Lung (tissue), 11 donors: ENCODE measurements at regions not wholly inside any gene's neighbourhood (a gene's known extent, or its start where the extent isn't known, plus 50 kb on each side); places are given as distances from the start of the nearest gene placed in this dataset.

ENCODE experiments used
- ATAC-seq: fragments of 200-7000 bp; cut with Tn5 transposase; one replicate; pipeline ENCODE4 v1.9.1; 2020; ENCODE audit warnings: moderate number of reproducible peaks; ENCODE audit not compliant: insufficient read depth, low FRiP score
- DNase-seq, 3 donors: peaks; one replicate each; pipeline ENCODE4 v3.0.0-alpha.2; 2013 to 2017
- H3K27ac ChIP-seq, 2 donors: one replicate each; pipeline ENCODE4 v1.5.1; 2013; ENCODE audit warnings: mild to moderate bottlenecking in 2 of 2, moderate library complexity in 2 of 2, control low read depth in 1 of 2, inconsistent platforms in 1 of 2, low read depth in 1 of 2, low read length in 1 of 2
- H3K27me3 ChIP-seq, 3 donors: one replicate each; pipeline ENCODE4 v1.5.1; 2013; ENCODE audit warnings: low read length in 2 of 3; ENCODE audit not compliant: control insufficient read depth in 3 of 3, insufficient read depth in 3 of 3
- H3K36me3 ChIP-seq, 4 donors: one replicate each; pipeline ENCODE4 v1.5.1; 2013; ENCODE audit warnings: low read length in 4 of 4, mild to moderate bottlenecking in 1 of 4, moderate library complexity in 1 of 4; ENCODE audit not compliant: control insufficient read depth in 4 of 4, insufficient read depth in 4 of 4
- H3K4me1 ChIP-seq, 5 donors: one replicate each; pipeline ENCODE4 v1.5.1; 2013; ENCODE audit warnings: low read length in 5 of 5, mild to moderate bottlenecking in 2 of 5, moderate library complexity in 1 of 5; ENCODE audit not compliant: control insufficient read depth in 5 of 5, insufficient read depth in 5 of 5
- H3K4me3 ChIP-seq: one replicate; pipeline ENCODE4 v1.5.1; 2013; ENCODE audit warnings: mild to moderate bottlenecking, control low read depth, moderate library complexity
- H3K9ac ChIP-seq, 2 donors: one replicate each; pipeline ENCODE4 v1.5.1; 2013; ENCODE audit warnings: low read length in 2 of 2, control low read depth in 1 of 2; ENCODE audit not compliant: insufficient read depth in 1 of 2
- H3K9me3 ChIP-seq, 4 donors: one replicate each; pipeline ENCODE4 v1.5.1; 2013; ENCODE audit warnings: low read length in 3 of 4, mild to moderate bottlenecking in 1 of 4, moderate library complexity in 1 of 4; ENCODE audit not compliant: control insufficient read depth in 4 of 4, insufficient read depth in 3 of 4
- CTCF ChIP-seq: IDR thresholded peaks from 2 replicates; pipeline ENCODE4 v1.5.1; 2012; ENCODE audit warnings: mild to moderate bottlenecking; ENCODE audit errors: control extremely low read depth, extremely low read depth
- WGBS, 2 donors: extraction: QIAGEN DNeasy Blood & Tissue Kit; methylation state at CpG; one replicate each; pipeline ENCODE4 v1.1.7; 2013; 5-methylcytosine and 5-hydroxymethylcytosine counted together
- donor health status: control.
- donor health status: control.
- donor health status: Bipolar disorder and iron deficiency.
- donor health status: healthy.
- donor health status: DM: yes; HTN: yes; CAD: no.

GRCh38 chr1:166378805-166379204 is 212.0 kb upstream of the FAM78B start:
- peaks cover 0 to 2% (median 0%) of the 10 kb centered on the region in 4 donors for H3K9me3 ChIP-seq
- DNase-seq (no peak), ATAC-seq (no peak)
- WGBS, 2 donors: 76 to 78% methylated on average over 4 of the region's 4 CpGs
- TF ChIP-seq CTCF: no peak
- peak overlapping the region in 1 of 2 donors; percentile 56 for H3K27ac ChIP-seq
- H3K4me1 ChIP-seq: peaks cover 0 to 3% (median 0%) of the 10 kb centered on the region in 5 donors
- no peaks in the 10 kb centered on the region for H3K36me3 ChIP-seq
- no peak overlapping the region for H3K9ac ChIP-seq
- no peak overlapping the region for H3K4me3 ChIP-seq
- H3K27me3 ChIP-seq: no peaks in the 10 kb centered on the region

- Histone ChIP-seq H3K27ac (no peak overlapping the region), H3K27me3 (no peaks in the 10 kb centered on the region), H3K9ac (no peak overlapping the region), H3K9me3 (peaks cover 0 to 2% (median 0%) of the 10 kb centered on the region in 4 donors), H3K4me1 (peaks cover 0 to 3% (median 0%) of the 10 kb centered on the region in 5 donors), H3K4me3 (no peak overlapping the region), H3K36me3 (no peaks in the 10 kb centered on the region)
- WGBS, 2 donors: 75 to 83% methylated on average over 2 of the region's 2 CpGs
- DNase-seq (no peak), ATAC-seq (no peak)
- TF ChIP-seq CTCF: no peak
These were observed 212.6 kb upstream of the FAM78B start for GRCh38 chr1:166379447-166379846.

GRCh38 chr1:166383137-166383536 is 216.3 kb upstream of the FAM78B start:
- ATAC-seq: no peak
- H3K4me1 ChIP-seq: peaks cover 0 to 3% (median 0%) of the 10 kb centered on the region in 5 donors
- H3K9ac ChIP-seq: no peak overlapping the region
- DNase-seq: no peak
- H3K27me3 ChIP-seq: no peaks in the 10 kb centered on the region
- WGBS, 2 donors: 65 to 68% methylated on average over 2 of the region's 2 CpGs
- H3K4me3 ChIP-seq: no peak overlapping the region
- H3K9me3 ChIP-seq: peaks cover 0 to 2% (median 0%) of the 10 kb centered on the region in 4 donors
- H3K36me3 ChIP-seq: no peaks in the 10 kb centered on the region
- no peak for TF ChIP-seq CTCF
- H3K27ac ChIP-seq: no peak overlapping the region
